GM21619 (cell line): ENCODE measurements at regions not wholly inside any gene's neighbourhood (a gene's known extent, or its start where the extent isn't known, plus 50 kb on each side); places are given as distances from the start of the nearest gene placed in this dataset.
"Not testable (repeated sequence)": the region's sequence is repeated elsewhere in the genome, so short reads cannot be mapped to it uniquely, and the experiment has no call there.

Experiments
- ATAC-seq: cut with Tn5 transposase; IDR thresholded peaks from one replicate; pipeline ENCODE4 v1.9.1; 2021; ENCODE audit not compliant: unreplicated experiment

DNA sequence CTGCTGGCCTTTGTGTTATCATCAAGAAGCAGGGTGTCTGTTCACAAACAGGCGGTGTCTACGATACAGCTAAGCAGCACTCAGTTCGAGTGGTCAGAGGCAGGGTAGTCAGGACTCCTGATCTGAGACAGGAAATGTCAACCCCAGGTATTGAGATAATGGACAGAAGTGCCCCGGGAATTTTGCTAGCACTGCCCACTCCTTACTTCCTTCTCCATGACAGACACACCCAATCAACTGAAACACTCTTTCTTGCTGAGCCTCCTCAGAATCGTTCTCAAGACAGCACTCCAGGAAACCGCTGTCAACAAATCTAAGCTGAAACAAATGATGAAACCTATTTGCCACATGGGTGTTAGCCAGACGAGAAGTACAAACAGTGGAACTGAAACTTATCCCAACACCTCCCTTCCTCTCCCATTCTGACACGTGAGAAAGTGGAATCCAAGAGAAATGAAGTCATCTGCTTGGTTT lies 109.3 kb downstream of the GTF2IRD2B start:
- ATAC-seq = not testable (repeated sequence)

DNA sequence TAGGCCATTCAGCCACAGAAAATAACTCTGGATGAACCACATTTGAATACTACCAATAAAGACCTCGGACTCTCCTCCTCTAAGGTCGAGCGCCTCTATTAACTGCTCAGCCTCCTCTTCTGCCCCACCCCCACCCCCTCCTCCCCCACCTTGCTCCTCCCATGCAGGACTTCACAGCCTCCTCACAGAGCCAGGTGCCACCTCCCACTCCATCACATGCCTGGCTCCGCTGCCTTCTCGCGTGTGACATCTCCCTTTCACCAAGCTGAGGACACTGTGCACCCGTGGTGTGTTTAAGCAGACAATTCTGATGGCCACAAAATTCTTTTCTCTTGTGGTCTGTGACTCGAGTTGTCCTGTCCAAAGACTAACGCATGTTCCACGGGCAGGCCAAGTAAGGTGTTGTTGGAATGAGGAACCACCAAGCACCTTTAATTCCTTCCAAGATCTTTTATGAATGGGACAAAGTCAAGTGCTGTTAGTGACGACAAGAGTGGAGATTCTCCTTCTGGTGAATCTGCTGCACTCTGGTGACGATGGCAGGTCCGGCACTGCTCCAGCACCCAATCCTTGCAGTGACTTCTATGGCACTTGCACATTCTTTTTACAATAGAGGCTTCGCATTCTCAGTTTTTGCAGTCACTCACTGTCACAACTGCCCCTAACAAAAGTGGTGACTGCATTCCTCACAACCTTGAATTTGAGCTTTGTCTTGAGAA lies 113.1 kb downstream of the GTF2IRD2B start:
- ATAC-seq = not testable (repeated sequence)

DNA sequence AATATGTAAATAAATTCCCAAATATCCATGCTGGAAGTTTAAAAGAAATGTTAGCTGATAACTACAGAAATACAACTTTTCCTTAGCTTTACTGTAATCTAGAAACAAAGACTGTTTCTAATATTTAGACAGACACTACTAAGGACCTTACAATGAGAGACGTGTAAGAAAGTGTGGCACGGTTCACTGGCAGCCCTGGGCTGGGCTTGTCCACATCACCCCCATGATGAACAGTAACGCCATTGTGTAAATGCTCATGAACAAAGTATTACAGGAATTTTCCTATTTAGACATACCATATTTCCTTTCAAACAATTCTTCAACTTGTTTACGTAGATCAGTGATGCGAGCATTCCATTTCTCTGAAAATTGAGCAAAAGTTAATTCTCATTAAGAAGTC lies 123.1 kb downstream of the GTF2IRD2B start:
- not testable (repeated sequence) for ATAC-seq

- not testable (repeated sequence) for ATAC-seq
Measured at GRCh38 chr7:75216963-75217362, 124.6 kb downstream of the GTF2IRD2B start.

- not testable (repeated sequence) for ATAC-seq
Measured at GRCh38 chr7:75226102-75226501, 133.7 kb downstream of the GTF2IRD2B start.

- not testable (repeated sequence) for ATAC-seq
Measured at GRCh38 chr7:75229558-75229957, 137.2 kb downstream of the GTF2IRD2B start.

GRCh38 chr7:75230558-75230957 lies 138.2 kb downstream of the GTF2IRD2B start:
- ATAC-seq = not testable (repeated sequence)

DNA sequence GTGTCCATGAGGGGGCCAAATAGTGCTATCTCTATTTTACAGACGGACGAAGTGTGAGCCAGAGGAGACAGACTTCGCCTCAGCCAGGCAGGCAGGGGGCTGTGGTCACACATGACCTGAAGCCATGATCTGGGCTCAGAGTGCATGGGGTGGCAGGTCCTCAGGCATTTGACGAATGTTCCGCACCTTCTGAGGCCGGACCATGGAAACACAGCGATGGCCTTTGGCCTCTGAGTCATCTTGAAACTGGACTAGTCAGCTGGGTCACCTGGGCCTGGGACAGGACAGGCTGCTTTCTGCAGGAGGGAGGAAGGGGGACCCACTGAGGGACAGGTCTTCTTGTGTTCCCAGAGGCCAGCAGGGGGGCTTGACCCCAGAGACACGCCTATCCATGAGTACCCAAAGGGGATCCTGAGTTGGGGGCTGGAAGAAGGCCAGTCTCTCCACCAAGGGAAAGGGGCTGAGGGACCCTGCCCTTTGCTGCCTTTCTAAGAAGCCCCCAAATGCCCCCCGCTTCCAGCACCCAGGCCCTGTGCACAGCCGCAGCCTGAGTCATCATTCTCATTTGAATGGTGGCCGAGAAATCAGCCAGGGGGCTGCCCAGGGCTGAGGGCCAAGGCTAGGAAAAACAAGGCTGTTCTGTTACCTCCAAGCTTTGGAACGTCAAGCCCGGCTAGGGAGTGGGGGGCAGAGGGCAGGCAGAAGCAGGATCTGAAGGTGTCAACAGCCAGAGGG lies 142.9 kb downstream of the GTF2IRD2B start:
- ATAC-seq = not testable (repeated sequence)

- not testable (repeated sequence) for ATAC-seq
Measured at GRCh38 chr7:75235827-75236167, 143.4 kb downstream of the GTF2IRD2B start.

GRCh38 chr7:75237255-75238187 lies 145.1 kb downstream of the GTF2IRD2B start:
- ATAC-seq = peak; percentile 82

GRCh38 chr7:75238309-75238708 lies 145.9 kb downstream of the GTF2IRD2B start:
- ATAC-seq = not testable (repeated sequence)

DNA sequence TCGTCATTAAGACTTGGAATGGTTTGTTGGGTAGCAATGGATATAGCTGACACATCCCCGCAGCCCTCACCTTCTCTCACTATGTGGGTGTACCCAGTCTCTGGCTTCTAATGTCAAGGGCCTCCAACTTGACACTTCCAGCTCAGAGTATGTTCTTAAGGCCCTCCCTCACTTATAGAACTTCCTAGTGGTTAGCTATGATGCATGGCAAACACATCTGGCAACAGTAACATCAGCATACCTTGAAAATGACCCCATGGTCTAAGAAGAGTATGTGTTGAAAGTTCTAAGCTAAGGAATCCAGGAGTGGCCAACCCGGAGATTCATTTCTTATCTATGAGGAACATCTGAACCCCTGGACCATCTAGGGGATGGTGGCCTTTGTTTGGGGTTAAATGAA lies 151.2 kb downstream of the GTF2IRD2B start:
- not testable (repeated sequence) for ATAC-seq

DNA sequence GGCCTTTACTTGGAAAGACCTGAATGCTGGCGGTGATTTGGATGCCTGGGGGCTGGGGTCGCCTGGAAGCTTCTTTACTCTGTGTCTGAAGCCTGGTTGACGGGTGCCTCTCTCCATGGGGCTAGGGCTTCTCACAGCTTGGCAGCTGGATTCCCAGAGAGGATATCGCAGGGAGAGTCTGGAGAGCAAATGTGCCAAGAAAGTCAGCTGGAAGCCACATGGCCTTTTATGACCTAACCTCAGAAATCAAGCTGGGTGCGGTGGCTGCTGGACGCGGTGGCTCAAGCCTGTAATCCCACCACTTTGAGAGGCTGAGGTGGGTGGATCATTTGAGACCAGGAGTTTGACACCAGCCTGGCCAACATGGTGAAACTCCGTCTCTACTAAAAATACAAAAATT lies 147.2 kb upstream of the TRIM73 start:
- ATAC-seq = not testable (repeated sequence)

DNA sequence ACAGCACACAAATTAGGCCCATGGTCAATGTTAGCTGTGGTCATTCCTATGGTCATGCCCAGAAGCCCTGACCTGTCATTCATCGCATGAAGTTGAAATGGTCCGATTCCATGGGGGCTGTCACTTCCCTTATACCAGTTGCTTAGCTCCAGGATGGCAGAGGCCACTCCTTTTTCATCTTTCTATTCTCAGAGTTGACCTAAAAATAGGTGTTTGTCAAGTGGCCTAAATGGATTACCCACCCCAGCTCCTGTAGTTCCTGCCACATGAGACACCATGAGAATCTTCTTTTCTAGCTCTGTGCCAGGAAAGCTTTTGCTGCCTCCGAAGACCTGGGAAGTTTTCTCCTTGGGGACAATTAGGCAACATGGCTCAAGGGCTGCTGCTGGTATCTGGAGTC lies 141.2 kb upstream of the TRIM73 start:
- ATAC-seq = not testable (repeated sequence)

- not testable (repeated sequence) for ATAC-seq
Measured at GRCh38 chr7:75257442-75257841, 138.0 kb upstream of the TRIM73 start.

GRCh38 chr7:75259454-75260003 lies 135.9 kb upstream of the TRIM73 start:
- ATAC-seq = not testable (repeated sequence)

DNA sequence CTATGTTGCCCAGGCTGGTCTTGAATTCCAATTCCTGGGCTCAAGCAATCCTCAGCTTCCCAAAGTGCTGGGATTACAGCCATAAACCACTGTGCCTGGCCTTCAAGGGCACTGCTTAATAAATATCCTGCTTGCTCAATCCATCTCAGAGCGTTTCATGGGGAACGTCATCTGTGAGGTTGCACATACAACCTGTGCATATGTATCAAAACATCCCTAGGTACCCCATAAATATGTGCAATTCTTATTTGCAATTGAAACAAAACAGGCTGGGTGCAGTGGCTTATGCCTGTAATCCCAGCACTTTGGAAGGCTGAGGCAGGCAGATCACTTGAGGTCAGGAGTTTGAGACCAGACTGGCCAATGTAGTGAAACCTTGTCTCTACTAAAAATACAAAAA lies 133.8 kb upstream of the TRIM73 start:
- ATAC-seq = not testable (repeated sequence)

DNA sequence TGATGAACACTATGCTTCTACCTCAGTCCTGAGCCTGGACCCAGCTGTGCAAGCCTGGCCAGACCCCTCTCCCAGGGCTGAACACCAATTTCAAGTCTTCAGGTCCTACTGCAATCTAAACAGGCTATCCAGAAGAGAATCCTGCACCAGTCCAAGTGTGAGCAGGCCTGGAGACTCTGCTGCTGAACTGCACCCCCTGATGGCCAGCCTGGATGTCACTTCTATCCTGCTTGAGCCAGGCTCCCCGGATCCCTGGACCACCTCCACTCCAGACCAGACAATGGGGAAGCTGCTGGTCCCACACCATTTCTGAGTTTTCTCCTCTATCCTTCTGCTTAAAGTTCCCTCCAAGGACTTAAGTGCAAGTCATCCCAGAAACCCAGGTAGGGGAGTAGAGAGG lies 127.3 kb upstream of the TRIM73 start:
- ATAC-seq = not testable (repeated sequence)

- not testable (repeated sequence) for ATAC-seq
Measured at GRCh38 chr7:75269159-75269558, 126.3 kb upstream of the TRIM73 start.

DNA sequence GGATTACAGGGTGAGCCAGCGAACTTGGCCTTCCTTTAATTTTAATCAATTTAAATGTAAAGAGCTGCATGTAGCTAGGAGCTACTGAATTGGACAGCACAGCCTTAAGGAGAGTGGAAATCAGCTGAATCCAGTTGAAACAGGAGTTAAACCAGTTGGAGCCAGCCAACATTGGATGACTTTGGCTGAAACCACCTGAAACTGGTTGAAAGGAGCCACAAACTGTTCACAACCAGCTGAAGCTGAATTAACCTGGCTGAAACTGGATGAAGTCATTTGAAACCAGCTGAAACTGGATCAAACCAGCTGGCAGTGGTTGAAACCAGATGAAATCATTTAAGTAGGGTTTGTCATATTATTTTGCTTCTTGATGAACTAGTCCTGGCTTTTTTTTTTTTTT lies 121.3 kb upstream of the TRIM73 start:
- ATAC-seq = not testable (repeated sequence)
